NOMO-1 treated with dmso at 0.1 percent for 144 hours (cell line): ENCODE measurements at regions not wholly inside any gene's neighbourhood (a gene's known extent, or its start where the extent isn't known, plus 50 kb on each side); places are given as distances from the start of the nearest gene placed in this dataset.
"Not testable (repeated sequence)": the region's sequence is repeated elsewhere in the genome, so short reads cannot be mapped to it uniquely, and the experiment has no call there.

Source experiments
- DNase-seq: peaks from one replicate; lab custom pipeline; 2025; ENCODE audit not compliant: unreplicated experiment; lab: John Stamatoyannopoulos, UW

GRCh38 chr2:16415861-16416260 is 249.8 kb downstream of the CYRIA start:
- not testable (repeated sequence) for DNase-seq

- no peak for DNase-seq
Observed at GRCh38 chr2:16413947-16414346, 251.7 kb downstream of the CYRIA start.

- DNase-seq = no peak
Observed at GRCh38 chr2:16413285-16413684, 252.3 kb downstream of the CYRIA start.

GRCh38 chr2:16412321-16413030 is 253.2 kb downstream of the CYRIA start:
- no peak for DNase-seq

- no peak for DNase-seq
Observed at GRCh38 chr2:16411788-16412187, 253.8 kb downstream of the CYRIA start.

GRCh38 chr2:16409849-16410248 is 255.8 kb downstream of the CYRIA start:
- no peak for DNase-seq

- DNase-seq = no peak
Observed at GRCh38 chr2:16409006-16409390, 256.6 kb downstream of the CYRIA start.

GRCh38 chr2:16408331-16409005 is 257.2 kb downstream of the CYRIA start:
- DNase-seq = no peak

- no peak for DNase-seq
Observed at GRCh38 chr2:16407358-16407757, 258.3 kb downstream of the CYRIA start.

- no peak for DNase-seq
Observed at GRCh38 chr2:16406496-16407289, 258.9 kb downstream of the CYRIA start.

- no peak for DNase-seq
Observed at GRCh38 chr2:16405551-16405950, 260.1 kb downstream of the CYRIA start.

- DNase-seq = no peak
Observed at GRCh38 chr2:16404551-16405300, 260.9 kb downstream of the CYRIA start.

- DNase-seq = no peak
Observed at GRCh38 chr2:16404146-16404545, 261.5 kb downstream of the CYRIA start.

GRCh38 chr2:16402891-16403290 is 262.7 kb downstream of the CYRIA start:
- no peak for DNase-seq

- no peak for DNase-seq
Observed at GRCh38 chr2:16401761-16402300, 263.8 kb downstream of the CYRIA start.

- DNase-seq = no peak
Observed at GRCh38 chr2:16400127-16400623, 265.5 kb downstream of the CYRIA start.

GRCh38 chr2:16398486-16399043 is 267.1 kb downstream of the CYRIA start:
- DNase-seq = no peak

GRCh38 chr2:16397681-16398475 is 267.8 kb downstream of the CYRIA start:
- no peak for DNase-seq

- DNase-seq = no peak
Observed at GRCh38 chr2:16396986-16397385, 268.6 kb downstream of the CYRIA start.

- no peak for DNase-seq
Observed at GRCh38 chr2:16396171-16396570, 269.5 kb downstream of the CYRIA start.
